A549 (cell line): ENCODE measurements at regions not wholly inside any gene's neighbourhood (a gene's known extent, or its start where the extent isn't known, plus 50 kb on each side); places are given as distances from the start of the nearest gene placed in this dataset.

ENCODE experiments used
- ATAC-seq, 2 experiments: fragments of 200-7000 bp in 1 of 2; fragments of >200 bp in 1 of 2; cut with Nextera tagmentation in 1 of 2; cut with Tn5 transposase in 1 of 2; 3 replicates each; pipeline versions ENCODE4 v1.8.0 to v1.9.1; 2018 to 2020; ENCODE audit warnings: mild to moderate bottlenecking in 1 of 2, moderate library complexity in 1 of 2
- CTCF ChIA-PET: fragments of 300-600 bp; sonication (Branson Sonifier 250); formaldehyde crosslinking; extraction: SDS; loops from one replicate; lab custom pipeline; 2021; ENCODE audit warnings: antibody characterized with exemption, inconsistent platforms; lab: Yijun Ruan, JAX
- POLR2A ChIA-PET: fragments of 350-600 bp; formaldehyde crosslinking; extraction: SDS; loops from one replicate; lab custom pipeline; 2021; ENCODE audit warnings: antibody characterized with exemption, inconsistent platforms; lab: Yijun Ruan, JAX
- DNase-seq, 2 experiments: peaks; one replicate each; pipeline versions ENCODE4 v3.0.0 to v3.0.0-alpha.2; 2011 to 2016; ENCODE audit warnings: low read depth in 1 of 2, low spot score in 1 of 2
- FAIRE-seq: peaks from 2 replicates; lab custom pipeline; 2011; peaks lifted over from hg19 to GRCh38; lab: Jason Lieb, UNC
- H3K27ac ChIP-seq, 2 experiments: fragments of >200 bp; sonication (Bioruptor Twin); formaldehyde crosslinking; 3 replicates each; pipeline ENCODE4 v1.5.1; 2016 to 2017
- H3K4me1 ChIP-seq: fragments of >200 bp; sonication (Bioruptor Twin); formaldehyde crosslinking; 3 replicates; pipeline ENCODE4 v1.6.1; 2016
- H3K4me2 ChIP-seq: fragments of >200 bp; sonication (Bioruptor Twin); formaldehyde crosslinking; 3 replicates; pipeline ENCODE4 v1.6.1; 2016
- H3K4me3 ChIP-seq: fragments of >200 bp; sonication (Bioruptor Twin); formaldehyde crosslinking; 3 replicates; pipeline ENCODE4 v1.5.1; 2016
- H3K9me3 ChIP-seq: fragments of >200 bp; sonication (Bioruptor Twin); formaldehyde crosslinking; 3 replicates; pipeline ENCODE4 v1.6.1; 2016
- CBX2 ChIP-seq: fragments of 200-600 bp; sonication (generic); IDR thresholded peaks from 2 replicates; pipeline ENCODE4 v1.6.1; 2016; ENCODE audit warnings: low read depth, mild to moderate bottlenecking, borderline replicate concordance
- CEBPB ChIP-seq, 2 experiments: fragments of >200 bp in 1 of 2; sonication (Bioruptor Twin) in 1 of 2; formaldehyde crosslinking in 1 of 2; IDR thresholded peaks; 2 replicates each; pipeline ENCODE4 v1.6.1; 2012 to 2016
- CHD4 ChIP-seq: fragments of 200-600 bp; sonication (generic); IDR thresholded peaks from 2 replicates; pipeline ENCODE4 v1.6.1; 2016; ENCODE audit warnings: antibody characterized with exemption, mild to moderate bottlenecking, borderline replicate concordance
- EHF ChIP-seq: fragments of 250-450 bp; sonication (Bioruptor Pico); IDR thresholded peaks from 2 replicates; pipeline ENCODE4 v1.5.0; 2020; ENCODE audit warnings: mild to moderate bottlenecking
- EHMT2 ChIP-seq: fragments of 200-600 bp; sonication (generic); IDR thresholded peaks from 2 replicates; pipeline ENCODE4 v1.6.1; 2016; ENCODE audit warnings: antibody characterized with exemption, low read depth, mild to moderate bottlenecking, moderate library complexity
- EP300 ChIP-seq, 2 experiments: fragments of >200 bp; sonication (Bioruptor Twin); formaldehyde crosslinking; IDR thresholded peaks; 2 replicates in 1 of 2; 3 replicates in 1 of 2; pipeline ENCODE4 v1.6.1; 2016 to 2017
- FOSB ChIP-seq: fragments of 250-450 bp; sonication (Bioruptor Pico); IDR thresholded peaks from 2 replicates; pipeline ENCODE4 v1.5.0; 2020; ENCODE audit warnings: mild to moderate bottlenecking, moderate library complexity
- FOSL2 ChIP-seq, 2 experiments: fragments of 450-650 bp in 1 of 2; fragments of >200 bp in 1 of 2; sonication (Bioruptor Twin) in 1 of 2; formaldehyde crosslinking; IDR thresholded peaks; 2 replicates each; pipeline versions ENCODE4 v1.5.0 to v1.6.1; 2016 to 2020; ENCODE audit warnings: mild to moderate bottlenecking in 1 of 2, moderate library complexity in 1 of 2
- GATA3 ChIP-seq: IDR thresholded peaks from 2 replicates; pipeline ENCODE4 v1.6.1; 2012; ENCODE audit warnings: borderline replicate concordance
- HDAC2 ChIP-seq: fragments of 200-600 bp; sonication (generic); IDR thresholded peaks from 2 replicates; pipeline ENCODE4 v1.6.1; 2016
- HOXB13 ChIP-seq: fragments of 250-450 bp; sonication (Bioruptor Pico); IDR thresholded peaks from 2 replicates; pipeline ENCODE4 v1.5.0; 2020; ENCODE audit warnings: low read depth, mild to moderate bottlenecking, moderate library complexity
- JUN ChIP-seq, 2 experiments: fragments of >200 bp; sonication (Bioruptor Twin); formaldehyde crosslinking; IDR thresholded peaks; 2 replicates in 1 of 2; 3 replicates in 1 of 2; pipeline ENCODE4 v1.6.1; 2016 to 2017
- MAFK ChIP-seq: fragments of 450-650 bp; IDR thresholded peaks from 2 replicates; pipeline ENCODE4 v1.6.1; 2014; ENCODE audit not compliant: partially characterized antibody
- MAZ ChIP-seq: fragments of 150-350 bp; IDR thresholded peaks from 2 replicates; pipeline ENCODE4 v1.6.1; 2014; ENCODE audit warnings: antibody characterized with exemption, low read depth, low read length, borderline replicate concordance
- MYC ChIP-seq: IDR thresholded peaks from 2 replicates; pipeline ENCODE4 v1.6.1; 2012; ENCODE audit warnings: mild to moderate bottlenecking, inconsistent platforms, low read length, improper control_type of control experiment, borderline replicate concordance
- NFE2L2 ChIP-seq: fragments of 150-350 bp; conservative IDR thresholded peaks from 2 replicates; pipeline ENCODE4 v1.6.1; 2014; ENCODE audit warnings: low read length
- NPAS2 ChIP-seq: fragments of 250-450 bp; sonication (Bioruptor Pico); IDR thresholded peaks from 2 replicates; pipeline ENCODE4 v1.8.0; 2022; ENCODE audit warnings: mild to moderate bottlenecking, moderate library complexity, borderline replicate concordance
- NR3C1 ChIP-seq: fragments of >200 bp; sonication (Bioruptor Twin); formaldehyde crosslinking; IDR thresholded peaks from 3 replicates; pipeline ENCODE4 v1.6.1; 2017
- POLR2AphosphoS2 ChIP-seq: conservative IDR thresholded peaks from 2 replicates; pipeline ENCODE4 v1.6.1; 2012; ENCODE audit warnings: low read length, improper control_type of control experiment, inconsistent platforms
- RAD21 ChIP-seq, 2 experiments: fragments of >200 bp in 1 of 2; sonication (Bioruptor Twin) in 1 of 2; formaldehyde crosslinking in 1 of 2; IDR thresholded peaks in 1 of 2; conservative IDR thresholded peaks in 1 of 2; 2 replicates in 1 of 2; 3 replicates in 1 of 2; pipeline ENCODE4 v1.6.1; 2012 to 2018; ENCODE audit warnings: inconsistent platforms in 1 of 2
- RNF2 ChIP-seq: fragments of 200-600 bp; sonication (generic); IDR thresholded peaks from 2 replicates; pipeline ENCODE4 v1.6.1; 2016; ENCODE audit warnings: low read depth, mild to moderate bottlenecking, antibody characterized with exemption, moderate library complexity, borderline replicate concordance
- TFCP2L1 ChIP-seq: fragments of 250-450 bp; sonication (Bioruptor Pico); IDR thresholded peaks from 2 replicates; pipeline ENCODE4 v1.5.0; 2021; ENCODE audit warnings: mild to moderate bottlenecking
- ZC3H11A ChIP-seq: fragments of 450-650 bp; IDR thresholded peaks from 2 replicates; pipeline ENCODE4 v1.6.1; 2014; ENCODE audit warnings: antibody characterized with exemption, mild to moderate bottlenecking
- ZSCAN20 ChIP-seq: fragments of 250-450 bp; sonication (Bioruptor Pico); IDR thresholded peaks from 2 replicates; pipeline ENCODE4 v1.8.0; 2022; ENCODE audit warnings: mild to moderate bottlenecking, moderate library complexity
- WGBS: methylation state at CpG from one replicate; pipeline ENCODE4 v1.1.6; 2017; ENCODE audit errors: missing lambda C conversion rate; 5-methylcytosine and 5-hydroxymethylcytosine counted together
- TF ChIP-seq, protein P1 (sequence below): fragments of 150-350 bp; IDR thresholded peaks from 2 replicates; pipeline ENCODE4 v1.6.1; 2014; ENCODE audit warnings: low read depth, mild to moderate bottlenecking, low read length
- TF ChIP-seq, protein P2 (sequence below): fragments of >200 bp; sonication (Bioruptor Twin); formaldehyde crosslinking; IDR thresholded peaks from 3 replicates; pipeline ENCODE4 v1.6.1; 2016
- TF ChIP-seq, protein P3 (sequence below): fragments of 250-450 bp; sonication (Bioruptor Pico); IDR thresholded peaks from 2 replicates; pipeline ENCODE4 v1.5.0; 2020; ENCODE audit warnings: low read depth, mild to moderate bottlenecking, moderate library complexity
- TF ChIP-seq, protein P4 (sequence below): IDR thresholded peaks from 2 replicates; pipeline ENCODE4 v1.6.1; 2012
- TF ChIP-seq, protein P5 (sequence below): fragments of >200 bp; sonication (Bioruptor Twin); formaldehyde crosslinking; IDR thresholded peaks from 2 replicates; pipeline ENCODE4 v1.6.1; 2016

DNA sequence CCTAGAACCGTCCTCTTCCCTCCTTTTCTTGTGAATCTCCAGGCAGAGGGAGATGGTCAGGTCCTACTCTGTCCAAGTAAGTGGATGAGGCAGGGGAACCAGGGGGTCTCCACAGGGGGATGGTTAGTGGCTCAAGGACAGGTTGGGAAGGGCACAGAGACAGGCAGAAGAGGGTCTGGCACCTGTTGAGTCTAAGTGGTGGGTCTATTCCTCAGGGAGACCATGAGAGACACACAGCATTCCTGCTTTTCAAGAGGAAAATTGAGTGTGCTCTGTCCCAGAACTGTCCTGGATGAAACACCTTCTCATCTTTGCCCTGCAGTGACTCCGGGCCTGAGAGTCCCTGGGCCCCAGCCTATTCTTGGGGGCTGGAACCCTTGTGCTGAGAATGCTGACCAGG, 184.8 kb upstream of the GALNT17 start:
- CTCF ChIA-PET: no interaction called here
- FAIRE-seq: no peak
- DNase-seq: no peak
- peaks cover 4% of the 10 kb centered on the region; the same call in 1 of the 3 replicates for H3K9me3 ChIP-seq
- no peak overlapping the region for H3K4me2 ChIP-seq
- 0% methylated on average over 2 of the region's 2 CpGs for WGBS
- ATAC-seq: no peak
- no peaks in the 10 kb centered on the region for H3K4me1 ChIP-seq
- TF ChIP-seq CEBPB (IDR thresholded peaks at IDR 0.05) (no peak), EP300 (IDR thresholded peaks at IDR 0.05) (no peak), GATA3 (no peak), MAZ (no peak), FOSL2 (IDR thresholded peaks at IDR 0.05) (no peak), FOSL2 (CRISPR knock-in tag; IDR thresholded peaks at IDR 0.05) (no peak), EHF (CRISPR knock-in tag) (no peak), EHMT2 (no peak), NFE2L2 (no peak), POLR2AphosphoS2 (no peak), MAFK (no peak), RNF2 (no peak), NR3C1 (no peak), RAD21 (conservative IDR thresholded peaks at IDR 0.05 in 1 of 2, IDR thresholded peaks at IDR 0.05 in 1 of 2) (no peak), ZSCAN20 (no peak), HOXB13 (CRISPR knock-in tag) (no peak), ZC3H11A (no peak), TFCP2L1 (CRISPR knock-in tag) (no peak)
- TF ChIP-seq, protein P1, sequence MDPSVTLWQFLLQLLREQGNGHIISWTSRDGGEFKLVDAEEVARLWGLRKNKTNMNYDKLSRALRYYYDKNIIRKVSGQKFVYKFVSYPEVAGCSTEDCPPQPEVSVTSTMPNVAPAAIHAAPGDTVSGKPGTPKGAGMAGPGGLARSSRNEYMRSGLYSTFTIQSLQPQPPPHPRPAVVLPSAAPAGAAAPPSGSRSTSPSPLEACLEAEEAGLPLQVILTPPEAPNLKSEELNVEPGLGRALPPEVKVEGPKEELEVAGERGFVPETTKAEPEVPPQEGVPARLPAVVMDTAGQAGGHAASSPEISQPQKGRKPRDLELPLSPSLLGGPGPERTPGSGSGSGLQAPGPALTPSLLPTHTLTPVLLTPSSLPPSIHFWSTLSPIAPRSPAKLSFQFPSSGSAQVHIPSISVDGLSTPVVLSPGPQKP: no peak
- TF ChIP-seq, protein P2, sequence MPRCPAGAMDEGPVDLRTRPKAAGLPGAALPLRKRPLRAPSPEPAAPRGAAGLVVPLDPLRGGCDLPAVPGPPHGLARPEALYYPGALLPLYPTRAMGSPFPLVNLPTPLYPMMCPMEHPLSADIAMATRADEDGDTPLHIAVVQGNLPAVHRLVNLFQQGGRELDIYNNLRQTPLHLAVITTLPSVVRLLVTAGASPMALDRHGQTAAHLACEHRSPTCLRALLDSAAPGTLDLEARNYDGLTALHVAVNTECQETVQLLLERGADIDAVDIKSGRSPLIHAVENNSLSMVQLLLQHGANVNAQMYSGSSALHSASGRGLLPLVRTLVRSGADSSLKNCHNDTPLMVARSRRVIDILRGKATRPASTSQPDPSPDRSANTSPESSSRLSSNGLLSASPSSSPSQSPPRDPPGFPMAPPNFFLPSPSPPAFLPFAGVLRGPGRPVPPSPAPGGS: no peak
- TF ChIP-seq, protein P3, sequence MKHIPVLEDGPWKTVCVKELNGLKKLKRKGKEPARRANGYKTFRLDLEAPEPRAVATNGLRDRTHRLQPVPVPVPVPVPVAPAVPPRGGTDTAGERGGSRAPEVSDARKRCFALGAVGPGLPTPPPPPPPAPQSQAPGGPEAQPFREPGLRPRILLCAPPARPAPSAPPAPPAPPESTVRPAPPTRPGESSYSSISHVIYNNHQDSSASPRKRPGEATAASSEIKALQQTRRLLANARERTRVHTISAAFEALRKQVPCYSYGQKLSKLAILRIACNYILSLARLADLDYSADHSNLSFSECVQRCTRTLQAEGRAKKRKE (CRISPR knock-in tag): no peak
- POLR2A ChIA-PET: no interaction called here
- H3K27ac ChIP-seq: no peak overlapping the region
- H3K4me3 ChIP-seq: no peak overlapping the region

DNA sequence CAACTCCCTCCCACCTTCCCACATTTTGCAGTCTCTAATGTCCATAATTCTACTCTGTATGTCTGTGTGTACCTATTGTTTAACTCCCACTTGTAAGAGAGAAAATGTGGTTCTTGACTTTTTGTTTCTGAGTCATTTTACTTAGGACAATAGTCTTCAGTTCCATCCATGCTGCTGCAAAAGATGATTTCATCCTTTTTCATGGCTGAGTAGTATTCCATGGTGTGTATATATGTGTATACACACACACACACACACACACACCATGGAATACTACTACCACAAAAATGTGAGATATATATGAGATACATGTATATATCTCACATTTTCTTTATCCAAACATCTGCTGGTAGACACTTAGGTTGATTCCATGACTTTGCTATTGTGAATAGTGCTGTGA, 182.1 kb upstream of the GALNT17 start:
- ATAC-seq (no peak), DNase-seq (no peak), FAIRE-seq (no peak)
- H3K4me2 ChIP-seq: no peak overlapping the region
- no peaks in the 10 kb centered on the region for H3K4me1 ChIP-seq
- TF ChIP-seq FOSB (CRISPR knock-in tag) (no peak), JUN (IDR thresholded peaks at IDR 0.05) (no peak), CHD4 (no peak), CEBPB (IDR thresholded peaks at IDR 0.05) (no peak), MAZ (no peak), HDAC2 (no peak), CBX2 (no peak), MYC (no peak), NPAS2 (CRISPR knock-in tag) (no peak)
- TF ChIP-seq, protein P4, sequence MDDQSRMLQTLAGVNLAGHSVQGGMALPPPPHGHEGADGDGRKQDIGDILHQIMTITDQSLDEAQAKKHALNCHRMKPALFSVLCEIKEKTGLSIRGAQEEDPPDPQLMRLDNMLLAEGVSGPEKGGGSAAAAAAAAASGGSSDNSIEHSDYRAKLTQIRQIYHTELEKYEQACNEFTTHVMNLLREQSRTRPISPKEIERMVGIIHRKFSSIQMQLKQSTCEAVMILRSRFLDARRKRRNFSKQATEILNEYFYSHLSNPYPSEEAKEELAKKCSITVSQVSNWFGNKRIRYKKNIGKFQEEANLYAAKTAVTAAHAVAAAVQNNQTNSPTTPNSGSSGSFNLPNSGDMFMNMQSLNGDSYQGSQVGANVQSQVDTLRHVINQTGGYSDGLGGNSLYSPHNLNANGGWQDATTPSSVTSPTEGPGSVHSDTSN: no peak
- TF ChIP-seq, protein P5, sequence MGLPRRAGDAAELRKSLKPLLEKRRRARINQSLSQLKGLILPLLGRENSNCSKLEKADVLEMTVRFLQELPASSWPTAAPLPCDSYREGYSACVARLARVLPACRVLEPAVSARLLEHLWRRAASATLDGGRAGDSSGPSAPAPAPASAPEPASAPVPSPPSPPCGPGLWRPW: no peak
- H3K27ac ChIP-seq: no peak overlapping the region
- CTCF ChIA-PET: no interaction called here
- POLR2A ChIA-PET: no interaction called here
- H3K9me3 ChIP-seq: peaks cover 4% of the 10 kb centered on the region; the same call in 1 of the 3 replicates
- H3K4me3 ChIP-seq: no peak overlapping the region
